SK-N-SH treated with all-trans-retinoic acid at 6 μM for 48 hours (cell line): ENCODE measurements at regions not wholly inside any gene's neighbourhood (a gene's known extent, or its start where the extent isn't known, plus 50 kb on each side); places are given as distances from the start of the nearest gene placed in this dataset.

Source experiments
- ATAC-seq: fragments of 200-7000 bp; cut with Tn5 transposase; 3 replicates; pipeline ENCODE4 v1.9.1; 2020; ENCODE audit warnings: mild to moderate bottlenecking, moderate library complexity
- ARNTL ChIP-seq: fragments of 450-650 bp; formaldehyde crosslinking; IDR thresholded peaks from 2 replicates; pipeline ENCODE4 v1.5.0; 2020; ENCODE audit warnings: low read depth, mild to moderate bottlenecking, moderate library complexity, borderline replicate concordance
- BACH2 ChIP-seq: fragments of 250-450 bp; sonication (Bioruptor Pico); IDR thresholded peaks from 2 replicates; pipeline ENCODE4 v1.9.0; 2021; ENCODE audit warnings: mild to moderate bottlenecking, borderline replicate concordance
- CSDC2 ChIP-seq: fragments of 250-450 bp; sonication (Bioruptor Pico); IDR thresholded peaks from 2 replicates; pipeline ENCODE4 v1.5.0; 2020; ENCODE audit warnings: mild to moderate bottlenecking, moderate library complexity
- ESRRG ChIP-seq: fragments of 250-450 bp; sonication (Bioruptor Pico); IDR thresholded peaks from 2 replicates; pipeline ENCODE4 v1.6.1; 2021; ENCODE audit warnings: mild to moderate bottlenecking
- ISL1 ChIP-seq: fragments of 250-450 bp; sonication (Bioruptor Pico); IDR thresholded peaks from 2 replicates; pipeline ENCODE4 v2.1.2; 2022; ENCODE audit warnings: mild to moderate bottlenecking, moderate library complexity
- OSR1 ChIP-seq: fragments of 250-450 bp; sonication (Bioruptor Pico); IDR thresholded peaks from 2 replicates; pipeline ENCODE4 v1.8.0; 2022; ENCODE audit warnings: moderate library complexity, mild to moderate bottlenecking, inconsistent platforms
- PPARA ChIP-seq: fragments of 250-450 bp; sonication (Bioruptor Pico); IDR thresholded peaks from 2 replicates; pipeline ENCODE4 v1.5.0; 2020; ENCODE audit warnings: mild to moderate bottlenecking, borderline replicate concordance
- SNAI2 ChIP-seq: fragments of 250-450 bp; sonication (Bioruptor Pico); IDR thresholded peaks from 2 replicates; pipeline ENCODE4 v1.5.0; 2020; ENCODE audit warnings: mild to moderate bottlenecking, moderate library complexity
- TCF4 ChIP-seq: fragments of 250-450 bp; sonication (Bioruptor Pico); IDR thresholded peaks from 2 replicates; pipeline ENCODE4 v1.8.0; 2021; ENCODE audit warnings: mild to moderate bottlenecking, moderate library complexity, borderline replicate concordance
- TOX ChIP-seq: fragments of 250-450 bp; sonication (Bioruptor Pico); IDR thresholded peaks from 2 replicates; pipeline ENCODE4 v1.8.0; 2021; ENCODE audit warnings: mild to moderate bottlenecking, moderate library complexity, borderline replicate concordance
- ZC3H10 ChIP-seq: fragments of 250-450 bp; sonication (Bioruptor Pico); IDR thresholded peaks from 2 replicates; pipeline ENCODE4 v1.5.1; 2021; ENCODE audit warnings: mild to moderate bottlenecking, moderate library complexity
- ZFP3 ChIP-seq: fragments of 250-450 bp; sonication (Bioruptor Pico); IDR thresholded peaks from 2 replicates; pipeline ENCODE4 v1.5.0; 2020; ENCODE audit warnings: mild to moderate bottlenecking, moderate library complexity
- ZFP30 ChIP-seq: fragments of 450-650 bp; formaldehyde crosslinking; IDR thresholded peaks from 2 replicates; pipeline ENCODE4 v1.5.0; 2022; ENCODE audit warnings: mild to moderate bottlenecking, moderate library complexity
- ZNF565 ChIP-seq: fragments of 450-650 bp; formaldehyde crosslinking; conservative IDR thresholded peaks from 2 replicates; pipeline ENCODE4 v1.5.0; 2020; ENCODE audit warnings: low read depth, mild to moderate bottlenecking, moderate library complexity
- ZNF70 ChIP-seq: fragments of 450-650 bp; formaldehyde crosslinking; IDR thresholded peaks from 2 replicates; pipeline ENCODE4 v1.5.0; 2020; ENCODE audit warnings: mild to moderate bottlenecking, moderate library complexity
- ZNF8 ChIP-seq: fragments of 450-650 bp; formaldehyde crosslinking; IDR thresholded peaks from 2 replicates; pipeline ENCODE4 v1.5.0; 2020; ENCODE audit warnings: mild to moderate bottlenecking, moderate library complexity
- TF ChIP-seq, protein P1 (sequence below): fragments of 250-450 bp; sonication (Bioruptor Pico); IDR thresholded peaks from 2 replicates; pipeline ENCODE4 v1.5.1; 2020; ENCODE audit warnings: low read depth, mild to moderate bottlenecking, moderate library complexity
- TF ChIP-seq, protein P2 (sequence below): fragments of 250-450 bp; sonication (Bioruptor Pico); IDR thresholded peaks from 2 replicates; pipeline ENCODE4 v1.5.1; 2021; ENCODE audit warnings: mild to moderate bottlenecking, moderate library complexity
- TF ChIP-seq, protein P3 (sequence below): fragments of 250-450 bp; sonication (Bioruptor Pico); IDR thresholded peaks from 2 replicates; pipeline ENCODE4 v1.5.0; 2020; ENCODE audit warnings: mild to moderate bottlenecking, moderate library complexity
- TF ChIP-seq, protein P4 (sequence below): fragments of 250-450 bp; sonication (Bioruptor Pico); IDR thresholded peaks from 2 replicates; pipeline ENCODE4 v1.8.0; 2020; ENCODE audit warnings: mild to moderate bottlenecking, moderate library complexity, borderline replicate concordance
- TF ChIP-seq, protein P5 (sequence below): fragments of 250-450 bp; sonication (Bioruptor Pico); IDR thresholded peaks from 2 replicates; pipeline ENCODE4 v1.8.0; 2021; ENCODE audit warnings: low read depth, mild to moderate bottlenecking, moderate library complexity, borderline replicate concordance

DNA sequence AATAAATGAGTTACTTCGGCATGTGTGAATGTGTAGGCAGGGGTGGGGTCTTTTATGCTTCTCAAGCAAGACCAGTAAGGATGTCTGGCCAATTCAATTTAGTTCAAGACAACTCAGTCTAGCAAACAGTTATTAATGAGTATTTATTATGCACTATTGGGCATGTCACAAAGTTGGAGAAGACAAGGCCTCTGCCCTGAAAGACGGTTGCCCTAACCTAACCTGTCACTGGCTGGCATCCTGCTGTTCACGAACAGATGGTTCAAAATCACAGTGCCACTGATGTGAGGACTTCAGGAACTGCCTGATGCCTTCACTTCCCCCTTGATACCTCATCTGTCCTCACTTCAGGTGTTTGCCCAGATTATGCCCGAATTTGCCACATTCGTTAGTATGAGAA, 217.8 kb downstream of the SOX2 start:
- no peak for ATAC-seq
- TF ChIP-seq ISL1 (CRISPR knock-in tag), result no peak
- no peak for TF ChIP-seq ZNF565 (CRISPR knock-in tag)
- no peak for TF ChIP-seq ARNTL
- no peak for TF ChIP-seq OSR1 (CRISPR knock-in tag)
- no peak for TF ChIP-seq ZNF70 (CRISPR knock-in tag)
- TF ChIP-seq, protein P1, sequence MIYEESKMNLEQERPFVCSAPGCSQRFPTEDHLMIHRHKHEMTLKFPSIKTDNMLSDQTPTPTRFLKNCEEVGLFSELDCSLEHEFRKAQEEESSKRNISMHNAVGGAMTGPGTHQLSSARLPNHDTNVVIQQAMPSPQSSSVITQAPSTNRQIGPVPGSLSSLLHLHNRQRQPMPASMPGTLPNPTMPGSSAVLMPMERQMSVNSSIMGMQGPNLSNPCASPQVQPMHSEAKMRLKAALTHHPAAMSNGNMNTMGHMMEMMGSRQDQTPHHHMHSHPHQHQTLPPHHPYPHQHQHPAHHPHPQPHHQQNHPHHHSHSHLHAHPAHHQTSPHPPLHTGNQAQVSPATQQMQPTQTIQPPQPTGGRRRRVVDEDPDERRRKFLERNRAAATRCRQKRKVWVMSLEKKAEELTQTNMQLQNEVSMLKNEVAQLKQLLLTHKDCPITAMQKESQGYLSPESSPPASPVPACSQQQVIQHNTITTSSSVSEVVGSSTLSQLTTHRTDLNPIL (CRISPR knock-in tag), result no peak
- TF ChIP-seq BACH2, result no peak
- TF ChIP-seq, protein P2, sequence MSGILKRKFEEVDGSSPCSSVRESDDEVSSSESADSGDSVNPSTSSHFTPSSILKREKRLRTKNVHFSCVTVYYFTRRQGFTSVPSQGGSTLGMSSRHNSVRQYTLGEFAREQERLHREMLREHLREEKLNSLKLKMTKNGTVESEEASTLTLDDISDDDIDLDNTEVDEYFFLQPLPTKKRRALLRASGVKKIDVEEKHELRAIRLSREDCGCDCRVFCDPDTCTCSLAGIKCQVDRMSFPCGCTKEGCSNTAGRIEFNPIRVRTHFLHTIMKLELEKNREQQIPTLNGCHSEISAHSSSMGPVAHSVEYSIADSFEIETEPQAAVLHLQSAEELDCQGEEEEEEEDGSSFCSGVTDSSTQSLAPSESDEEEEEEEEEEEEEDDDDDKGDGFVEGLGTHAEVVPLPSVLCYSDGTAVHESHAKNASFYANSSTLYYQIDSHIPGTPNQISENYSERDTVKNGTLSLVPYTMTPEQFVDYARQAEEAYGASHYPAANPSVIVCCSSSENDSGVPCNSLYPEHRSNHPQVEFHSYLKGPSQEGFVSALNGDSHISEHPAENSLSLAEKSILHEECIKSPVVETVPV (CRISPR knock-in tag), result no peak
- TF ChIP-seq, protein P3, sequence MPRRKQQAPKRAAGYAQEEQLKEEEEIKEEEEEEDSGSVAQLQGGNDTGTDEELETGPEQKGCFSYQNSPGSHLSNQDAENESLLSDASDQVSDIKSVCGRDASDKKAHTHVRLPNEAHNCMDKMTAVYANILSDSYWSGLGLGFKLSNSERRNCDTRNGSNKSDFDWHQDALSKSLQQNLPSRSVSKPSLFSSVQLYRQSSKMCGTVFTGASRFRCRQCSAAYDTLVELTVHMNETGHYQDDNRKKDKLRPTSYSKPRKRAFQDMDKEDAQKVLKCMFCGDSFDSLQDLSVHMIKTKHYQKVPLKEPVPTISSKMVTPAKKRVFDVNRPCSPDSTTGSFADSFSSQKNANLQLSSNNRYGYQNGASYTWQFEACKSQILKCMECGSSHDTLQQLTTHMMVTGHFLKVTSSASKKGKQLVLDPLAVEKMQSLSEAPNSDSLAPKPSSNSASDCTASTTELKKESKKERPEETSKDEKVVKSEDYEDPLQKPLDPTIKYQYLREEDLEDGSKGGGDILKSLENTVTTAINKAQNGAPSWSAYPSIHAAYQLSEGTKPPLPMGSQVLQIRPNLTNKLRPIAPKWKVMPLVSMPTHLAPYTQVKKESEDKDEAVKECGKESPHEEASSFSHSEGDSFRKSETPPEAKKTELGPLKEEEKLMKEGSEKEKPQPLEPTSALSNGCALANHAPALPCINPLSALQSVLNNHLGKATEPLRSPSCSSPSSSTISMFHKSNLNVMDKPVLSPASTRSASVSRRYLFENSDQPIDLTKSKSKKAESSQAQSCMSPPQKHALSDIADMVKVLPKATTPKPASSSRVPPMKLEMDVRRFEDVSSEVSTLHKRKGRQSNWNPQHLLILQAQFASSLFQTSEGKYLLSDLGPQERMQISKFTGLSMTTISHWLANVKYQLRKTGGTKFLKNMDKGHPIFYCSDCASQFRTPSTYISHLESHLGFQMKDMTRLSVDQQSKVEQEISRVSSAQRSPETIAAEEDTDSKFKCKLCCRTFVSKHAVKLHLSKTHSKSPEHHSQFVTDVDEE (CRISPR knock-in tag), result no peak
- TF ChIP-seq, protein P4, sequence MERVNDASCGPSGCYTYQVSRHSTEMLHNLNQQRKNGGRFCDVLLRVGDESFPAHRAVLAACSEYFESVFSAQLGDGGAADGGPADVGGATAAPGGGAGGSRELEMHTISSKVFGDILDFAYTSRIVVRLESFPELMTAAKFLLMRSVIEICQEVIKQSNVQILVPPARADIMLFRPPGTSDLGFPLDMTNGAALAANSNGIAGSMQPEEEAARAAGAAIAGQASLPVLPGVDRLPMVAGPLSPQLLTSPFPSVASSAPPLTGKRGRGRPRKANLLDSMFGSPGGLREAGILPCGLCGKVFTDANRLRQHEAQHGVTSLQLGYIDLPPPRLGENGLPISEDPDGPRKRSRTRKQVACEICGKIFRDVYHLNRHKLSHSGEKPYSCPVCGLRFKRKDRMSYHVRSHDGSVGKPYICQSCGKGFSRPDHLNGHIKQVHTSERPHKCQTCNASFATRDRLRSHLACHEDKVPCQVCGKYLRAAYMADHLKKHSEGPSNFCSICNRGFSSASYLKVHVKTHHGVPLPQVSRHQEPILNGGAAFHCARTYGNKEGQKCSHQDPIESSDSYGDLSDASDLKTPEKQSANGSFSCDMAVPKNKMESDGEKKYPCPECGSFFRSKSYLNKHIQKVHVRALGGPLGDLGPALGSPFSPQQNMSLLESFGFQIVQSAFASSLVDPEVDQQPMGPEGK (CRISPR knock-in tag), result no peak
- no peak for TF ChIP-seq TCF4 (CRISPR knock-in tag)

DNA sequence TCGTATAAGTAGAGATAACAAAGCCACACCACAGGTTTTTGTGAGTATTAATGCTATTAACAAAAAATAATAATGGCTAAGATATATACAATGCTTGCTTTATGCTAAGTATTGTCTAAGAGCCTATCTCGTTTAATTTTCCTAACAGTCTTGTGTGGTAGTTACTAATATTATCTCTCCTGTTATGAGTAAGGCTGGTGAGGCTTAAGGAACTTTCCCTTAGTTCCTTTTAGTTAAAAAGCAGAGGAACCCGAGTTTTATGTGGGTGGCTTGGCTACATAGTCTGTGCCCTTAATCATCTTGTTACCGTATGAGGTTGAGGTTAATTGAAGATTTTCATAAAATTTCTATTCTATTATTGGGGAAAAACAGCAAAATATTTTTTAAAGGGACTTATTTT, 218.4 kb downstream of the SOX2 start:
- ATAC-seq, result no peak

DNA sequence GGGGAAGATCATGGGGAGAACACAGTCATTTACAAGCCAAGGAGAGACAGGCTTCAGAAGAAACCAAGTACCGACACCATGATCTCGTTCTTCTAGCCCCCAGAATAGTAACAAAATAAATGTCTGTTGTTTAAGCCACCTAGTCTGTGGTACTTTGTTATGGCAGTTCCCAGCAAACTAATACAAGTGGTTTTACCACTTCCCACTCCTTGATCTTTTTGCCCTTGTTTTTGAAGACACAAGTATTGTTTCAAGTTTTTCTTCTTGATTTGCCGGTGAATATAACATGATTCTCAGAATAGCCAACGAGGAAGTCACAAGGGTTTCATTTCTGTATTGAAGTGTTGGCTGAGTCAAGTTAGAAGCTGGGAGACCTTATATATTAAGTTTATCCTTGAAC, 220.3 kb downstream of the SOX2 start:
- ATAC-seq, result no peak
- TF ChIP-seq PPARA (no peak), ZNF565 (CRISPR knock-in tag) (no peak), SNAI2 (CRISPR knock-in tag) (no peak), ZC3H10 (CRISPR knock-in tag) (no peak), ZFP30 (CRISPR knock-in tag) (no peak), TCF4 (CRISPR knock-in tag) (no peak)
- TF ChIP-seq, protein P2 (CRISPR knock-in tag), result no peak
- TF ChIP-seq, protein P5, sequence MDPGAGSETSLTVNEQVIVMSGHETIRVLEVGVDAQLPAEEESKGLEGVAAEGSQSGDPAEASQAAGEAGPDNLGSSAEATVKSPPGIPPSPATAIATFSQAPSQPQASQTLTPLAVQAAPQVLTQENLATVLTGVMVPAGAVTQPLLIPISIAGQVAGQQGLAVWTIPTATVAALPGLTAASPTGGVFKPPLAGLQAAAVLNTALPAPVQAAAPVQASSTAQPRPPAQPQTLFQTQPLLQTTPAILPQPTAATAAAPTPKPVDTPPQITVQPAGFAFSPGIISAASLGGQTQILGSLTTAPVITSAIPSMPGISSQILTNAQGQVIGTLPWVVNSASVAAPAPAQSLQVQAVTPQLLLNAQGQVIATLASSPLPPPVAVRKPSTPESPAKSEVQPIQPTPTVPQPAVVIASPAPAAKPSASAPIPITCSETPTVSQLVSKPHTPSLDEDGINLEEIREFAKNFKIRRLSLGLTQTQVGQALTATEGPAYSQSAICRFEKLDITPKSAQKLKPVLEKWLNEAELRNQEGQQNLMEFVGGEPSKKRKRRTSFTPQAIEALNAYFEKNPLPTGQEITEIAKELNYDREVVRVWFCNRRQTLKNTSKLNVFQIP, result no peak
- TF ChIP-seq, protein P1 (CRISPR knock-in tag), result no peak

More for the DNA sequence above, 218.4 kb downstream of the SOX2 start:
- TF ChIP-seq TOX, result no peak
- TF ChIP-seq TCF4 (CRISPR knock-in tag), result no peak
- no peak for TF ChIP-seq SNAI2 (CRISPR knock-in tag)
- TF ChIP-seq, protein P5, result no peak
- no peak for TF ChIP-seq CSDC2 (CRISPR knock-in tag)
- no peak for TF ChIP-seq ZNF565 (CRISPR knock-in tag)
- TF ChIP-seq OSR1 (CRISPR knock-in tag), result no peak
- TF ChIP-seq, protein P2 (CRISPR knock-in tag), result no peak
- TF ChIP-seq ZFP3 (CRISPR knock-in tag), result no peak
- no peak for TF ChIP-seq ZC3H10 (CRISPR knock-in tag)
- no peak for TF ChIP-seq ISL1 (CRISPR knock-in tag)
- no peak for TF ChIP-seq ESRRG (CRISPR knock-in tag)
- TF ChIP-seq BACH2, result no peak
- no peak for TF ChIP-seq ZNF8 (CRISPR knock-in tag)
- TF ChIP-seq ARNTL, result no peak
